K562 (cell line): ENCODE measurements at regions not wholly inside any gene's neighbourhood (a gene's known extent, or its start where the extent isn't known, plus 50 kb on each side); places are given as distances from the start of the nearest gene placed in this dataset.

Source experiments
- ATAC-seq: fragments of 200-7000 bp; cut with Tn5 transposase; 3 replicates; pipeline ENCODE4 v1.9.1; 2020; ENCODE audit warnings: moderate library complexity
- BruUV-seq: library from RNA; stranded (reverse); fragments of 400-500 nt; replicated peaks from 2 replicates; lab custom pipeline; 2021; lab: Mats Ljungman, UMichigan
- CTCF ChIA-PET: fragments of 300-600 bp; formaldehyde crosslinking; extraction: SDS; loops from one replicate; lab custom pipeline; 2021; ENCODE audit warnings: low intra/inter-chr PET ratio; lab: Yijun Ruan, JAX
- POLR2A ChIA-PET: fragments of 300-600, 350-650 bp; sonication (Branson Sonifier 250); formaldehyde crosslinking; extraction: SDS; loops from one replicate; lab custom pipeline; 2021; ENCODE audit warnings: antibody characterized with exemption, inconsistent platforms; lab: Yijun Ruan, JAX
- DNase-seq, 4 experiments: peaks; one replicate each; pipeline versions ENCODE4 v3.0.0 to v3.0.0-alpha.2; 2011 to 2018; ENCODE audit warnings: low spot score in 3 of 4, mixed read lengths in 3 of 4; ENCODE audit errors: extremely low read depth in 1 of 4
- FAIRE-seq: peaks from 2 replicates; lab custom pipeline; 2011; peaks lifted over from hg19 to GRCh38; lab: Jason Lieb, UNC
- H2AFZ ChIP-seq: 2 replicates; pipeline ENCODE4 v1.6.0; 2011; ENCODE audit warnings: low read depth, low read length, control low read depth, inconsistent platforms
- H3K27ac ChIP-seq: fragments of 200-600 bp; 3 replicates; pipeline ENCODE4 v1.8.0; 2011; ENCODE audit warnings: low read depth, mild to moderate bottlenecking, control low read depth, inconsistent platforms, low read length, moderate library complexity, mixed read lengths; ENCODE audit errors: extremely low read depth
- H3K27me3 ChIP-seq, 2 experiments: fragments of 300-600 bp in 1 of 2; 2 replicates in 1 of 2; 3 replicates in 1 of 2; pipeline versions ENCODE4 v1.6.0 to v1.8.0; 2011; ENCODE audit warnings: inconsistent platforms in 2 of 2, low read length in 2 of 2, mild to moderate bottlenecking in 1 of 2, mixed read lengths in 1 of 2, moderate library complexity in 1 of 2; ENCODE audit not compliant: control insufficient read depth in 2 of 2, insufficient read depth in 2 of 2
- H3K36me3 ChIP-seq: fragments of 300-600 bp; 3 replicates; pipeline ENCODE4 v1.8.0; 2011; ENCODE audit warnings: mild to moderate bottlenecking, low read length, inconsistent platforms; ENCODE audit not compliant: control insufficient read depth, insufficient read depth
- H3K4me1 ChIP-seq, 2 experiments: fragments of 200-600 bp in 1 of 2; replicated peaks in 1 of 2; 2 replicates in 1 of 2; 3 replicates in 1 of 2; pipeline versions ENCODE4 v1.5.1 to v1.8.0; 2011; ENCODE audit warnings: inconsistent platforms in 2 of 2, low read length in 2 of 2, mild to moderate bottlenecking in 1 of 2, mixed read lengths in 1 of 2, moderate library complexity in 1 of 2; ENCODE audit not compliant: control insufficient read depth in 2 of 2, insufficient read depth in 2 of 2
- H3K4me2 ChIP-seq: 2 replicates; pipeline ENCODE4 v1.6.1; 2011; ENCODE audit warnings: low read length, control low read depth, inconsistent platforms, mixed read lengths; ENCODE audit not compliant: insufficient read depth
- H3K4me3 ChIP-seq: fragments of 200-600 bp; sonication (generic), shearing (Covaris generic); 2 replicates; pipeline ENCODE4 v1.5.1; 2016; ENCODE audit warnings: control low read depth, inconsistent platforms
- H3K79me2 ChIP-seq: fragments of 200-600 bp; 3 replicates; pipeline ENCODE4 v1.8.0; 2011; ENCODE audit warnings: low read length, inconsistent platforms; ENCODE audit not compliant: control insufficient read depth, insufficient read depth
- H3K9ac ChIP-seq, 2 experiments: 2 replicates each; pipeline versions ENCODE4 v1.6.0 to v1.6.1; 2011; ENCODE audit warnings: low read depth in 2 of 2, low read length in 2 of 2, control low read depth in 1 of 2, inconsistent platforms in 1 of 2, mild to moderate bottlenecking in 1 of 2, mixed read lengths in 1 of 2; ENCODE audit not compliant: insufficient read depth in 1 of 2
- H3K9me1 ChIP-seq: one replicate; pipeline ENCODE4 v1.6.0; 2011; ENCODE audit warnings: inconsistent platforms, mild to moderate bottlenecking, low read length, moderate library complexity; ENCODE audit not compliant: control insufficient read depth, insufficient read depth
- H3K9me3 ChIP-seq: replicated peaks from 2 replicates; pipeline ENCODE4 v1.5.1; 2011; ENCODE audit warnings: low read depth, low read length, inconsistent platforms; ENCODE audit not compliant: control insufficient read depth, insufficient read depth
- H4K20me1 ChIP-seq: replicated peaks from 2 replicates; pipeline ENCODE4 v1.6.1; 2011; ENCODE audit warnings: low read length, inconsistent platforms, mixed read lengths; ENCODE audit not compliant: control insufficient read depth, insufficient read depth
- ARHGAP35 ChIP-seq: fragments of 450-650 bp; IDR thresholded peaks from 2 replicates; pipeline ENCODE4 v1.6.1; 2018; ENCODE audit not compliant: partially characterized antibody
- GATA2 ChIP-seq: sonication (generic); formaldehyde crosslinking; IDR thresholded peaks from 2 replicates; pipeline ENCODE4 v1.4.0; 2020; ENCODE audit warnings: mild to moderate bottlenecking, missing genetic modification reagents
- GTF3C2 ChIP-seq: IDR thresholded peaks from 3 replicates; pipeline ENCODE4 v1.6.1; 2011; ENCODE audit warnings: borderline replicate concordance, mild to moderate bottlenecking, moderate library complexity; ENCODE audit not compliant: insufficient read length; ENCODE audit errors: extremely low read depth
- HBP1 ChIP-seq: fragments of 450-650 bp; formaldehyde crosslinking; IDR thresholded peaks from 2 replicates; pipeline ENCODE4 v1.4.0; 2022; ENCODE audit warnings: missing genetic modification characterization
- IRF9 ChIP-seq: fragments of 450-650 bp; IDR thresholded peaks from 2 replicates; pipeline ENCODE4 v1.6.1; 2016; ENCODE audit warnings: missing biosample characterization, missing genetic modification characterization
- MAX ChIP-seq: sonication (generic); formaldehyde crosslinking; IDR thresholded peaks from 2 replicates; pipeline ENCODE4 v1.9.0; 2022; ENCODE audit warnings: mild to moderate bottlenecking, missing genetic modification reagents
- POLR2A ChIP-seq: fragments of 450-650 bp; conservative IDR thresholded peaks from 2 replicates; pipeline ENCODE4 v1.6.1; 2016
- POLR2AphosphoS5 ChIP-seq: IDR thresholded peaks from 2 replicates; pipeline ENCODE4 v1.6.1; 2011; ENCODE audit warnings: mild to moderate bottlenecking, low read depth, low read length, moderate library complexity; ENCODE audit not compliant: control insufficient read depth, insufficient read depth
- SAFB ChIP-seq: fragments of 200-400 bp; formaldehyde crosslinking; IDR thresholded peaks from 2 replicates; pipeline ENCODE4 v1.6.1; 2017; ENCODE audit warnings: low read depth, low read length, borderline replicate concordance
- SREBF2 ChIP-seq: sonication (generic); formaldehyde crosslinking; IDR thresholded peaks from 2 replicates; pipeline ENCODE4 v1.4.0; 2020; ENCODE audit warnings: mild to moderate bottlenecking, missing genetic modification reagents
- VEZF1 ChIP-seq: fragments of 200-800 bp; sonication (Bioruptor generic); IDR thresholded peaks from 2 replicates; pipeline ENCODE4 v1.6.1; 2017; ENCODE audit warnings: missing genetic modification characterization, missing compliant biosample characterization
- ZFP36 ChIP-seq: fragments of 150-350 bp; IDR thresholded peaks from 2 replicates; pipeline ENCODE4 v1.6.1; 2018; ENCODE audit warnings: low read length, low read depth; ENCODE audit not compliant: partially characterized antibody
- ZNF140 ChIP-seq: fragments of 250-450 bp; sonication (Bioruptor Pico); IDR thresholded peaks from 2 replicates; pipeline ENCODE4 v1.8.0; 2021; ENCODE audit warnings: moderate library complexity, mild to moderate bottlenecking, inconsistent platforms
- WGBS: fragments of 100-300 bp; shearing (Covaris generic); methylation state at CpG from one replicate; pipeline ENCODE4 v1.1.6; 2016; ENCODE audit warnings: low coverage, mixed read lengths; ENCODE audit not compliant: insufficient coverage; ENCODE audit errors: missing lambda C conversion rate; 5-methylcytosine and 5-hydroxymethylcytosine counted together
- in situ Hi-C: fragments of 300-500 bp; cut with MboI; formaldehyde crosslinking; loops from 4 replicates; pipeline ENCODE4 v1.15.0; 2018; ENCODE audit warnings: inconsistent platforms, mixed read lengths
- intact Hi-C: fragments of 100-400 bp; cut with micrococcal nuclease; formaldehyde crosslinking; loops from 2 replicates; pipeline ENCODE4 v1.14.2; 2022

- TF ChIP-seq POLR2A (no peak), GTF3C2 (no peak), POLR2AphosphoS5 (no peak), SREBF2 (CRISPR knock-in tag) (no peak), VEZF1 (CRISPR knock-in tag) (no peak), ZNF140 (no peak)
These were observed 801.5 kb upstream of the SPRY2 start (continued) for GRCh38 chr13:81142306-81142999.

GRCh38 chr13:81140675-81141074 is 799.7 kb upstream of the SPRY2 start:
- WGBS, result 5% methylated on average over 3 of the region's 3 CpGs
- Histone ChIP-seq H3K27ac (no peak overlapping the region), H2AFZ (no peak overlapping the region), H3K4me2 (no peak overlapping the region), H3K27me3 (no peaks in the 10 kb centered on the region), H3K4me3 (no peak overlapping the region), H4K20me1 (no peaks in the 10 kb centered on the region), H3K9me3 (no peaks in the 10 kb centered on the region), H3K79me2 (no peaks in the 10 kb centered on the region), H3K9ac (no peak overlapping the region), H3K4me1 (no peaks in the 10 kb centered on the region), H3K36me3 (no peaks in the 10 kb centered on the region), H3K9me1 (no peaks in the 10 kb centered on the region)
- in situ Hi-C loops (no loop called here), intact Hi-C loops (no loop called here)
- no TSS peak for BruUV-seq
- ChIA-PET CTCF (no interaction called here), POLR2A (no interaction called here)
- no peak for DNase-seq
- no peak for ATAC-seq
- FAIRE-seq, result no peak
- TF ChIP-seq MAX (CRISPR knock-in tag) (no peak), ARHGAP35 (no peak), IRF9 (tag) (no peak), ZFP36 (no peak), HBP1 (CRISPR knock-in tag) (no peak), GATA2 (CRISPR knock-in tag) (no peak), SAFB (no peak)
